Fibroblast of lung (primary cell): ENCODE measurements at regions not wholly inside any gene's neighbourhood (a gene's known extent, or its start where the extent isn't known, plus 50 kb on each side); places are given as distances from the start of the nearest gene placed in this dataset.

Source experiments
- EZH2 ChIP-seq: IDR thresholded peaks from 2 replicates; pipeline ENCODE4 v1.5.1; 2012; ENCODE audit warnings: low read length, control low read depth, mild to moderate bottlenecking; ENCODE audit errors: missing control alignments
- TF ChIP-seq, protein P1 (sequence below), 2 donors: IDR thresholded peaks in 1 of 2; conservative IDR thresholded peaks in 1 of 2; 1 replicate in 1 of 2; 2 replicates in 1 of 2; pipeline ENCODE4 v1.5.1; 2011 to 2012; ENCODE audit warnings: low read length in 2 of 2, control low read depth in 1 of 2, inconsistent platforms in 1 of 2, low read depth in 1 of 2, mild to moderate bottlenecking in 1 of 2

DNA sequence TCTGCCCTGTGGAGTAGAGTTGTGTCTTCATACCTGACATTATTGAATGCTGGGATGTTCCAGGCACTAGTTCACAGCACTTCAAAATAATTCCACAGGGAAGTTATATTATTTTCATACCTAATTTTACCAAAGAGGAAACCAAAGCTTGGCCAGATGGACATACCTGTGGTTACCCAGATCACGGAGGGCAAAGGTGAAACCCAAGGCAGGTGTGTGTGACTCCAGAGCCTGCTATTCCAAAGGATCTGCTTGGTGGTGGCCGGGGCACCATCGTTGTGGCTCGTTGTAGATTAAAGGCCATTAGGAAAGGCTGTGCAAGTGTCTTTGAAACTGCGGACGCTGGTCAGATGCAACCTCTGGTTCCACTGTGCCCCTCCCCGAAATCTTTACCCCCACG, 108.6 kb downstream of the ZBTB18 start:
- TF ChIP-seq, protein P1, sequence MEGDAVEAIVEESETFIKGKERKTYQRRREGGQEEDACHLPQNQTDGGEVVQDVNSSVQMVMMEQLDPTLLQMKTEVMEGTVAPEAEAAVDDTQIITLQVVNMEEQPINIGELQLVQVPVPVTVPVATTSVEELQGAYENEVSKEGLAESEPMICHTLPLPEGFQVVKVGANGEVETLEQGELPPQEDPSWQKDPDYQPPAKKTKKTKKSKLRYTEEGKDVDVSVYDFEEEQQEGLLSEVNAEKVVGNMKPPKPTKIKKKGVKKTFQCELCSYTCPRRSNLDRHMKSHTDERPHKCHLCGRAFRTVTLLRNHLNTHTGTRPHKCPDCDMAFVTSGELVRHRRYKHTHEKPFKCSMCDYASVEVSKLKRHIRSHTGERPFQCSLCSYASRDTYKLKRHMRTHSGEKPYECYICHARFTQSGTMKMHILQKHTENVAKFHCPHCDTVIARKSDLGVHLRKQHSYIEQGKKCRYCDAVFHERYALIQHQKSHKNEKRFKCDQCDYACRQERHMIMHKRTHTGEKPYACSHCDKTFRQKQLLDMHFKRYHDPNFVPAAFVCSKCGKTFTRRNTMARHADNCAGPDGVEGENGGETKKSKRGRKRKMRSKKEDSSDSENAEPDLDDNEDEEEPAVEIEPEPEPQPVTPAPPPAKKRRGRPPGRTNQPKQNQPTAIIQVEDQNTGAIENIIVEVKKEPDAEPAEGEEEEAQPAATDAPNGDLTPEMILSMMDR (conservative IDR thresholded peaks at IDR 0.05 in 1 of 2, IDR thresholded peaks at IDR 0.05 in 1 of 2; ENCODE audit: low read depth in 1 of 2, low read length in 2 of 2): no peak
- no peak for TF ChIP-seq EZH2
